ENCODE measurements at regions not wholly inside any gene's neighbourhood (a gene's known extent, or its start where the extent isn't known, plus 50 kb on each side); places are given as distances from the start of the nearest gene placed in this dataset.

DNA sequence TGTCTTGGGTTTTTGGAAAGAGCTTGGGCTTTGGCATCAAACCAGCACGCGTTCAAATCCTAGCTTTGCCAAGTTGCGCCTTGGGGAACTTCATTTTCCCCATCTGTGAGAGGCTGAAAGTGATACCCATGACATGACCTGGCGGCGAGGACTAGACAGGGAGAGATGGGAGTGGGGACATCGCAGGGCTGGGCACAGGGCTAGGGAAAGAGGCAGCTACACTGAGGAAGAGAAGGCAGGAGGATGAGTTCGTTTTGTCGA is 202.9 kb downstream of the IRF8 start:
- Mint-ChIP-seq H3K9me3 (peaks cover 10% of the 10 kb centered on the region), H3K36me3 (no peaks in the 10 kb centered on the region), H3K4me1 (peaks cover 13% of the 10 kb centered on the region), H3K4me3 (no peak overlapping the region), H3K27ac (no peak overlapping the region), H3K27me3 (ENCODE audit: low read depth) (peaks cover 64% of the 10 kb centered on the region)
- no peak for DNase-seq (ENCODE audit: low spot score in 2 of 2, unreplicated experiment in 2 of 2)
- TF ChIP-seq, protein P1, sequence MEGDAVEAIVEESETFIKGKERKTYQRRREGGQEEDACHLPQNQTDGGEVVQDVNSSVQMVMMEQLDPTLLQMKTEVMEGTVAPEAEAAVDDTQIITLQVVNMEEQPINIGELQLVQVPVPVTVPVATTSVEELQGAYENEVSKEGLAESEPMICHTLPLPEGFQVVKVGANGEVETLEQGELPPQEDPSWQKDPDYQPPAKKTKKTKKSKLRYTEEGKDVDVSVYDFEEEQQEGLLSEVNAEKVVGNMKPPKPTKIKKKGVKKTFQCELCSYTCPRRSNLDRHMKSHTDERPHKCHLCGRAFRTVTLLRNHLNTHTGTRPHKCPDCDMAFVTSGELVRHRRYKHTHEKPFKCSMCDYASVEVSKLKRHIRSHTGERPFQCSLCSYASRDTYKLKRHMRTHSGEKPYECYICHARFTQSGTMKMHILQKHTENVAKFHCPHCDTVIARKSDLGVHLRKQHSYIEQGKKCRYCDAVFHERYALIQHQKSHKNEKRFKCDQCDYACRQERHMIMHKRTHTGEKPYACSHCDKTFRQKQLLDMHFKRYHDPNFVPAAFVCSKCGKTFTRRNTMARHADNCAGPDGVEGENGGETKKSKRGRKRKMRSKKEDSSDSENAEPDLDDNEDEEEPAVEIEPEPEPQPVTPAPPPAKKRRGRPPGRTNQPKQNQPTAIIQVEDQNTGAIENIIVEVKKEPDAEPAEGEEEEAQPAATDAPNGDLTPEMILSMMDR (IDR thresholded peaks at IDR 0.05; ENCODE audit: unreplicated experiment), result no peak

DNA sequence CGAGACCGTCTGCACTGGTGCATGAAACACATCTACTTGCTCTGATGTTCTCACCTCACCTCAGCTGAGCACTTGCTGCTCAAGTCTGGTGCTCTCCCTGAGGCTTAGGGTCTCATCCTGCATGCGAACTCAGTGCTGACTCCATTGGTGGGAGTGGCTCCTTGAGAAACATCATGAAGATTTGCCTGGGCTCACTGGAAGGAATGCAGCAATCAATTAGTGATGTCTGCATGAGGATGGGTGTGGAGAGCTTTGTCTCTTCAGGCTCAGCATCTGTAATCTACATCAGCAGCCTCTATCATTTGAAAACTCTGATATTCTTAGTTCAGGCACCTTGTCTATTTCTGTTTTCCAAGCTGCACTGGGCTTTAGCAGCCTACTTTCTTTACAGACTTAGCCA is 204.4 kb downstream of the IRF8 start:
- DNase-seq (ENCODE audit: low spot score in 2 of 2, unreplicated experiment in 2 of 2), result no peak
- H3K27ac Mint-ChIP-seq, result no peak overlapping the region

DNA sequence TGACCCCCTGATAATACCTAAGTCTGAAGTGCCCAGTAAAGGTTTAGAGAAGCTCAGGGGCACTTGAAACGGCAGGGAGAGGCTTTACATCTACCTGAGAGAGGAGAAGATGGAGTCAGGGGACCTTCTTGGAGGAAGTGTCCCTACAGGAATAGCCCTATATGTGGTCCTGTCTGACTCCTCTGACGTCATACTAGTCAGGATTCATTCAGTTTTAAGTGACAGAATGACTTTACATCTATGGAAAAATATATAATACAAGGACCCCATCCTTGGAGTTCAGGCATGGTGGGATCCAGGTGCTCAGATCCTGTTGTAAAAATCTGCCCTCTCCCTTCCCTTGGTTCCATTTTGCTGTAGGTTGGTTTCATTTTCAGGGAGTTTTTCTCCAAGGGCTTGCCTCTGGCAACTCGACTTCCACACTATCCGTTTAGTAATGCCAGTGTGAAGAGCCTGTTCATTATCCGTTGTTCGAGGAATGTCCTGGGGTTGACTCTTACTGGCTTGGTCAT is 205.6 kb downstream of the IRF8 start:
- no peak for DNase-seq (ENCODE audit: low spot score in 2 of 2, unreplicated experiment in 2 of 2)
- Mint-ChIP-seq H3K4me1 (peaks cover 13% of the 10 kb centered on the region), H3K27ac (no peak overlapping the region), H3K9me3 (peaks cover 6% of the 10 kb centered on the region), H3K4me3 (no peak overlapping the region), H3K36me3 (no peaks in the 10 kb centered on the region), H3K27me3 (ENCODE audit: low read depth) (peaks cover 43% of the 10 kb centered on the region)
- TF ChIP-seq, protein P1 (IDR thresholded peaks at IDR 0.05; ENCODE audit: unreplicated experiment), result no peak

More for the DNA sequence above, 204.4 kb downstream of the IRF8 start:
- no peaks in the 10 kb centered on the region for H3K36me3 Mint-ChIP-seq
- no peak overlapping the region for H3K4me3 Mint-ChIP-seq
- H3K4me1 Mint-ChIP-seq, result peaks cover 13% of the 10 kb centered on the region
- TF ChIP-seq, protein P1 (IDR thresholded peaks at IDR 0.05; ENCODE audit: unreplicated experiment), result no peak
- H3K9me3 Mint-ChIP-seq, result peaks cover 6% of the 10 kb centered on the region
- peaks cover 53% of the 10 kb centered on the region for H3K27me3 Mint-ChIP-seq (ENCODE audit: low read depth)

DNA sequence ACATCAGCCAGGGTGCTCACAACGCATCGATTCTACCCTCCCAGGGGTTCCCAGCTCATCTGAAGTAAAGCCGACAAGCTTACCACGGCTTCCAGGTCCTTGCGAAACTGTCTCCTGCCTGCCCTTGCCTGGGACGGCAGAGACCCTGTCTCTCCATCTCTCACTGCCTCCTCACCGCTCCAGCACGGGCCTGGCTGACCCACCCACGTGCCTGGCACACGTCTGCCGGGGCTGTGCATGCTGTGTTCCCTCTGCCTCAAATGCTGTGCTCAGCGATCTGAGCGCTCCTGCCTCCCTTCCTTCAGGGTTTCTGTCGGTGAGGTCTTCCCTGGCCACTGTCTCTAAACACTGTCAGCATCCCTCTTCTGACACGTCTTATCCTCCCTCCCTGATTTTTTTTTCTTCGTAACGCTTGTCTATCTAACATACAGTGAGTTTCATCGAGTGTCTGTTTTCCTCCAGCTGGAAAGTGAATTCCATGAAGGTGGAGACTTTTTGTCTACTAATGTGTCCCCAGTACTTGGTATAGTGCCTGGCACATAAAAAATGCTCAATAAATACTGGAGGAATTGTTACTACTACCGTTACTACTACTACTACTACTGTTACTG is 208.4 kb downstream of the IRF8 start:
- Mint-ChIP-seq H3K4me1 (peaks cover 1% of the 10 kb centered on the region), H3K27me3 (ENCODE audit: low read depth) (peaks cover 40% of the 10 kb centered on the region), H3K36me3 (no peaks in the 10 kb centered on the region), H3K27ac (no peak overlapping the region), H3K9me3 (peaks cover 6% of the 10 kb centered on the region), H3K4me3 (no peak overlapping the region)
- TF ChIP-seq, protein P1 (IDR thresholded peaks at IDR 0.05; ENCODE audit: unreplicated experiment), result no peak
- no peak for DNase-seq (ENCODE audit: low spot score in 2 of 2, unreplicated experiment in 2 of 2)

DNA sequence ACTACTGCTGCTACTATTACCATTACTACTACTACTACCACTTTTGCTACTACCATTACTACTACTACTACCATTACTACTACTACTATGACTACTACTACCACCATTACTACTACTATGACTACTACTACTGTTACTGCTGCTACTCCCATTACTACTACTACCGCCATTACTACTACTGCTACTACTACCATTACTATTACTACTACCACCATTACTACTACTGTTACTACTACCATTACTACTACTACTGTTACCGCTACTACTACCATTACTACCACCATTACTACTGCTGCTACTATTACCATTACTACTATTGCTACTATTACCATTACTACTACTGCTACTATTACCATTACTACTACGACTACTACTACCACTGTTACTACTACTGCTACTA is 209.1 kb downstream of the IRF8 start:
- Mint-ChIP-seq H3K9me3 (peaks cover 6% of the 10 kb centered on the region), H3K27me3 (ENCODE audit: low read depth) (peaks cover 39% of the 10 kb centered on the region), H3K4me1 (no peaks in the 10 kb centered on the region), H3K27ac (no peak overlapping the region), H3K4me3 (no peak overlapping the region), H3K36me3 (no peaks in the 10 kb centered on the region)
- TF ChIP-seq, protein P1 (IDR thresholded peaks at IDR 0.05; ENCODE audit: unreplicated experiment), result no peak
- no peak for DNase-seq (ENCODE audit: low spot score in 2 of 2, unreplicated experiment in 2 of 2)

DNA sequence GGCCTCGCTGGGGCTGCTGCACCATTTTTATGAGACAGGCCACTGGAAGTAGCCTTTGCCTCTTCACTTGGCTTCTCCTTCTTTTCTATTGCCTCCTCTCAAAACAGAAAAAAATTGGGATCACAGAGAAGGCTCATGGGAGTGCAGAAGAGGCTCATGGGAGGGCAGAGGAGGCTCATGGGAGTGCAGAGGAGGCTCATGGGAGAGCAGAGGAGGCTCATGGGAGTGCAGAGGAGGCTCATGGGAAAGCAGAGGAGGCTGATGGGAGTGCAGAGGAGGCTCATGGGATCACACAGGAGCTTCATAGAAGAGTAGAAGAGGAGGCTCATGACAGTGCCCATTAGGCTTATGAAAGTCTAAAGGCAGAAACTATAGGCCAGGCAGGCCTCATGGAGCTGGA is 211.2 kb downstream of the IRF8 start:
- Mint-ChIP-seq H3K27ac (no peak overlapping the region), H3K36me3 (no peaks in the 10 kb centered on the region), H3K4me3 (no peak overlapping the region), H3K4me1 (no peaks in the 10 kb centered on the region), H3K9me3 (no peaks in the 10 kb centered on the region), H3K27me3 (ENCODE audit: low read depth) (peaks cover 26% of the 10 kb centered on the region)
- DNase-seq (ENCODE audit: low spot score in 2 of 2, unreplicated experiment in 2 of 2), result no peak
- TF ChIP-seq, protein P1 (IDR thresholded peaks at IDR 0.05; ENCODE audit: unreplicated experiment), result no peak

All from mesothelial cell of epicardium (in vitro differentiated cells).